Urothelium cell line (cell line): ENCODE measurements at regions not wholly inside any gene's neighbourhood (a gene's known extent, or its start where the extent isn't known, plus 50 kb on each side); places are given as distances from the start of the nearest gene placed in this dataset.
"Not testable (repeated sequence)": the region's sequence is repeated elsewhere in the genome, so short reads cannot be mapped to it uniquely, and the experiment has no call there.

Source experiments
- DNase-seq: peaks from one replicate; pipeline ENCODE4 v3.0.0; 2011; ENCODE audit warnings: low spot score, mixed read lengths
- FAIRE-seq: peaks from 2 replicates; lab custom pipeline; 2011; peaks lifted over from hg19 to GRCh38; lab: Jason Lieb, UNC

DNA sequence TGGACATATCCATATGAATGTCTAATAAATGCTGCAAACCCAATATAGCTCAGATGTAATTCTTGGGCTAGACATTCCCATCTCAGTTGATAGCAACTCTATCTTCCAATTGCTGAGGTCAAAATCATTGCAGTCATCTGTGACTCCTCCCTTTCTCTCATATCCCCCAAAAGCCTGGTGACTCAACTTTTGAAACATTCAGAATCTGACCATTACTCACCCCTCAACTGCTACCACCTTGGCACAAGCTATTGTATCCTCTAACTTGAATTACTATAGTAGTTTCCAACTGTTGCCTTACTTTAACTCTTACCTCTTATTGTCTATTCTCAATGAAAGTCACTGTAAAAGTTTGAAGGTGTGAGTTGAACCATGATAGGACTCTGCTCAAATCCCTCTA, 600.1 kb upstream of the RGMB start:
- FAIRE-seq (no peak), DNase-seq (no peak)

DNA sequence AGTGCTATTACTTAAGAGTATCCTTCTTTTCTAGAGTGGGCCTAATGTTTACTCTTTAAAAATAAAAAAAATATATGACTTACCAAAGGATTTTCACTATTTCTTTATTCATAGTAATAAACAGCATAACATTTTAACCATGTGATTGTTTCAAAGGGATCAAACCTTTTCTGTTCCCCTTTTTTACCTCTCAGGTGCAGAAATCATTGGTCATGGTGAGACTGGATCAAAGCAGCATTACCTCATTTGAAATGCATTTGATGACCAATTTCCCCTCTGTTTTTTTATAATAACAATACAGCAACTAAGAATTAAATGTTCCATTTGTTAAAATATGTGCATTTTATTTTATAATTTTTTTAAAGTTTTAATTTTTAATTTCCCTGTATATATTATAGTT, 598.0 kb upstream of the RGMB start:
- FAIRE-seq (no peak), DNase-seq (no peak)

DNA sequence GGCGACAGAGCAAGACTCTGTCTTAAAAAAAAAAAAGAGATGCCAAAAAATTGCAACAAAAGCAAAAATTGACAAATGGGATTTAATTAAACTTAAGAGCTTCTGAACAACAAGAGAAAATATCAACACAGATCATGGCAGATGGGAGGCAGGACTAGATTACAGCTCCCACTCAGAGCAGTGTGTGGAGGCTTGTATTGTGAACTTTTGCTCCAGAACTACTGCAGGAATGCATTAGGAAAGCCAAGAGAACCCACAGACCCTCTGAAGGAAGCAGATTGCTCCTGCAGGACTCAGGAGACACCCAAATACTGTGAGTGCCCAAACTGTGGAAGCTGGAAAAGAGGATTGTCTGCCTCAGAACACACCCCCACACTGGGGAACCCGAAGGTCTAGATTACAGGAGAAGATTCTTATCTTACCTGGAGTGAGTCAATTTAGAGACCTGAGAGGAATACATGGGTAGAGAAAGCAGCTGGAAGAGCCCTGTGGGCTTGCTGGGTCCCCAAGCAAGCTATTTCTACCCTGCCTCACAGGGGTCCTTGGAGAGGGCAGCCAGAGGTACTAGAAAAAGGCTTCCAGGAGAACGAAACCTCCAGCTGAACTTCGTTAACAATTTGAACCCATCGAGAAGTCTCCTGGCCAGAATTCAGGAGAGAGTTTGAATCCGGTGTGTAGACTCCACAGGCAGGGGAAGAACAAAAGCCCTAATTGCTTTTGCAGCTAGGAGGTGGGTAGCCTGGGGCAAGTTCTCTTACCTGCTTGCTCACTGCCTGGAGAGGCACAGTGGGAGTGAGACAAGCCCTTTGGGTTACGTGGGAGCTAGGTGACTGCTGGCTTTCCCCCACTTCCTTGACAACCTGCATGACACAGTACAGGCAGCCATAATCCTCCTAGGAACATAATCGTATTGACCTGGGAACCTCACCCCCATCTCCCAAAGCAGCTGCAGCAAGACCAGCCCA, 593.4 kb upstream of the RGMB start:
- FAIRE-seq (no peak), DNase-seq (no peak)

DNA sequence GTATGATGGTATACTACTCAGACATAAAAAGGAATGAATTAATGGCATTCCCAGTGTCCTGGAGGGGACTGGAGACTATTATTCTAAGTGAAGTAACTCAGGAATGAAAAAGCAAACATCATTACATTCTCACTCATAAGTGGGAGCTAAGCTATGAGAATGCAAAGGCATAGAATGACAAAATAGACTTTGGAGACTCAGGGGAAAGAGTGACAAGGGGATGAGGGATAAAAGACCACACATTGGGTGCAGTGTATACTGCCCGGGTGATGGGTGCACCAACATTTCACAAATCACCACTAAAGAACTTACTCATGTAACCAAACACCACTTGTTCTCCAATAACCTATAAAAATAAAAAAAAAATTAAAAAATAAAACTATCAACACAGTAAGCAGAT, 587.3 kb upstream of the RGMB start:
- no peak for DNase-seq
- no peak for FAIRE-seq

DNA sequence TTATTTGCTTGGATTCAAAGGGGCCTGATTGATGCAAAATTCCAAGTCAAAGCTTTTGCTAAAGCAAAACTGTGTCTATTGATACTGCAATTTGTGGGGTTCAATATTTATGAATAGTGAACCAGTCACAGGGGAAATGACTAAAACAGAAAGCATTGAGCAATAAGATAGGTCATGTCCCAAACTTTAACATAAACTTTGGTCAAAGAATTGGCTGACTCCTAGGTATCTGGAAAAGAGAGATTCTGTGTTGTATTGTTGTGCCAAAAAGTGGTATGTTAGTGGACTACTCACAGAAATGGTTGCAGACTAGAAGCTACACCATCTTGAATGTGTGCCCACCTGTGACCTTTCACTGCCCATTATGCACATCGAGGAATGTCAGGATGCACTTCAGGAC, 585.5 kb upstream of the RGMB start:
- DNase-seq (no peak), FAIRE-seq (no peak)

DNA sequence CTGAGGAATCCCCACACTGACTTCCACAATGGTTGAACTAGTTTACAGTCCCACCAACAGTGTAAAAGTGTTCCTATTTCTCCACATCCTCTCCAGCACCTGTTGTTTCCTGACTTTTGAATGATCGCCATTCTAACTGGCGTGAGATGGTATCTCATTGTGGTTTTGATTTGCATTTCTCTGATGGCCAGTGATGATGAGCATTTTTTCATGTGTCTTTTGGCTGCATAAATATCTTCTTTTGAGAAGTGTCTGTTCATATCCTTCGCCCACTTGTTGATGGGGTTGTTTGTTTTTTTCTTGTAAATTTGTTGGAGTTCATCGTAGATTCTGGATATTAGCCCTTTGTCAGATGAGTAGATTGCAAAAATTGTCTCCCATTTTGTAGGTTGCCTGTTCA, 583.1 kb upstream of the RGMB start:
- not testable (repeated sequence) for FAIRE-seq, DNase-seq

DNA sequence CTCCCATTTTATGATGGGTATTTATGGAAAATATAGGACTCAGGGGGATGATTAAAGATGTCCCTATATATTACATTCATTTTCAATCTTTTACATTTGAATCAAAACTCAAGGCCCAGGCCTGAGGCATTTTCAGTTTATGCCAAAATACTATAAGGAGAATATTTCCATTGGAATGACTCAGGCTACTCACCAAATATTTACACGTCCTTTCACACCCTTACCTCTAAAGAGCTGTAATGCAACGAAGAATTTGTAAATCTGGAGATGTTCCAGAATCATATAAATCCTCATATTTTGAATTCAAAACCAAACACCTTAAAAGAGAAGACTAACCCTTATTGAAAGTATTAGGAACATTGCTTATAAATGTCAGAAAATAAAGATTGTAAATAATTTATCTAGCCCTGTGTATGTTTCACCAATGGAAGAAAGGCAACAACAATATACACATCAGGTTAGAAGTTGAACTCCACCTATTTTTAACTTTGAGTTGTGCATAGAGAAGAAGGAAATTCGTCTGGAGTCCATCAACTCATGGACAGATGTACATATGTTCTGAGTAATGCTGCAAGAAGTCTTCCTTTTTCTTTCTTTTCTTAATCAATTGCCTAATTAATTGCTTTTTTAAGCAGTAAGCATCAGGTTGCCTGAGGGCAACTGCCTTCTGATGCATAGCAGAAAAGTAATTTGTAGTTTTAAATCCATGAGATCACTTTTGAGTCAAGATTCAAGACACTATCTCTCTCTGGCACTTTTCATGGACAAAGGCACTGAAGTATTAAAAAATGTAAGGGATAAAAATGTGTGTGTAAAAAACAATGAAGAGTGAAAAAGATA, 579.3 kb upstream of the RGMB start:
- FAIRE-seq: no peak

DNA sequence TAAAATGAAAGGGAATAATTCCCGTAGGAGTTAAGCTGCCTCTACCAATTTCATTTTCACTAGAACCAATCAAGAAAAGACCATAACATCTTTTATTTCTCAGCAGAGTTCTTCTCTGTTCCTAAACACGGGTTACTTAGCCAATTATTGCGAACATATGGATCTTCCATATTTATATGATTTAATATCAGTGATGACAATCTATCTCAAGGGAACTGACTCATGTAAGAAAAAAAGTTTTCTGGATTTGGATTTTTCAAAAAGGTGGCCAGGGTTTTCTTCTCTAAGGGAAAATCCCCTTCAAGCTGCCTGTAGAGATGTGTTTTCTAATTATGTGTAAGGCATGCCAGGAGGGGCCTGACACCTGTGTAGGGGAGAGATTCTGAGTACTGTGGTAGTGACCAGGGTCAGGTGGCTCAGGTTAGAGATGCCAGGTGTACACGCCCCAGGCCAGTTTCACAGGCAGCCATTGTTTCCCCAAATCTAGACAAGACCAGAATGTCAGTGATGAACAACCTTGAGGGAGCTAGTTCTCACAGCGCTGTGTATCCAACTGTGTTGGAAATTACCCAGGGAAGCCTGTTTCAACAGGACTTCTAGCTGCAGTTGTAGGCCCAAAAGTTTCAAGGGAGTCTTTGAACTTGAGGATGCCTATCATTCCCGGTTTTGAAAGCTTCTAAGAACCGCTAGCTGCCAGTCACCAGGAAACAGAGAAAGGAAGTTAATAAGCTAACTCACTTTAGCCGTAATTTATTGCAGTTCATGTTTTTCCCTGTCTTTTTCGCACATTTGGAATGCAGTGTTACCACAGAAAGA, 572.5 kb upstream of the RGMB start:
- FAIRE-seq: no peak
- DNase-seq: no peak

More for the DNA sequence above, 579.3 kb upstream of the RGMB start:
- DNase-seq: no peak

DNA sequence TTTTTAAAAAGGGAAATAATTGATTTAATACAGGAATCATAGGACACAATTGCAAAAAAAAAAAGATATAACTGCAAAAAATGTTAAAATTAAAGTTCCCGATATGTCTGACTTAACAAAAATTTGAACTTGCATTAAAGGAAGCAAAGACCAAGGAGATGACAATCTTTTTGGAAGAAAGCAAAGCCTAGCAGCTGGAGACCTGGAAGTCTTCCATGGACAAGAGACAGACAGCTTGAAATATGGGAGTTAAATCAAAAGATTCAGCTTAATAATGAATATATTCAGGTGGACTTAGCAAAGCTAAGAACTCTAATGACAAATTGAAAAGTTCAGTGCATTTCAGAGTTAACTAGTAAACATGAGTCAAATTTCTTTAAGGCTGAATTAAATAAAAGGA, 568.7 kb upstream of the RGMB start:
- FAIRE-seq: no peak
- no peak for DNase-seq

DNA sequence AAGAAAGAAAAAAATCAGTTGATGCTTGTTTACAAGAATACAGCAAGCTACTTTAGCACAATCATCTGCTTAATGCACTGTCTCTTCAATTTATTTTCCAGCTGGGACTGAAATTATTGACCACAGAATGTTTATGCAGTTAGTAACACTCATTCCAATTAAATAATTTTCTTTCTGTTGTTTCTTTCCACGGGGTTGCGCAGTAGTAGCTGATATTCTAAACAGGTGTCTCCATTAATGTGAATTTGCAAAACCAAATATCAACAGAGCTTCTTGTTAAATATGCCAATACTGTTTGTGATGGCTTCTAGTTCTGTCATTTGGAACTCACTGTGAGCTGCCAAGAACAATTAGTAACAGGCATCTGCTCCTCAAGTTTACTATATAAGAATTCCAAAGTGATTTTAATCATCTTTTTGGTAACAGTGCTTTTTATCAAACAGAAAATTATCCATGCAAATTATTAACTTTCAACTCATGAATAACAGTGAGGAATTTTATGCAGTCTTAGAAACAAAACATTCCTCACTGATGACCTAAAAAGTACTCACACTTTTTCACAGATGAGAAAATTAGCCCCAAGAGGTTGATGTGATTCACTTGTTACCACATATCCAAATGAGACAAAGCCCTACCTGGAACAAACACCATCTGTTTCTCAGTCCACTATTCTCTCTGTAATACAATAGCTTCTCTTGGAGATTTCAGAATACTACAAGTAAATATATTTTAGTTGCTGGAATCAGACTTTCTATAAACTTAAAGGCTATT, 567.6 kb upstream of the RGMB start:
- FAIRE-seq (no peak), DNase-seq (no peak)

DNA sequence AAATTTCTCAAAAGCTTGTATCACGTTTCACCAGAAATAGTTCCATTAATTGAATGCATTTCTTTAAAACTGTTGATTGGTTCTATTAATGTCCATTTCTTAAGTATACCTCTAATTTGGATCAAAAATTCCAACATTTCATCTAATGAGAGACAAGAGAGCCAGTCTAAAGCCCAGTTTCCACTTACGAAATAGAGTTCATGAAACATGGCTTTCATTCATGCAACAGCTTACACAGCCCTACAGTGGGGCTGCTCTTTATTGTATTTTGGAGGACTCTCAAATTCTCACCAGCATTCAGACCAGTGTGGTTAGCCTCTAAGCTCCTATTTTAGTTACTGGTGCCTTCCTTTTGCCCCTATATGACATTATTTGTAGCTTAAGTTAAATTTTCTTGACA, 566.9 kb upstream of the RGMB start:
- FAIRE-seq (no peak), DNase-seq (no peak)

DNA sequence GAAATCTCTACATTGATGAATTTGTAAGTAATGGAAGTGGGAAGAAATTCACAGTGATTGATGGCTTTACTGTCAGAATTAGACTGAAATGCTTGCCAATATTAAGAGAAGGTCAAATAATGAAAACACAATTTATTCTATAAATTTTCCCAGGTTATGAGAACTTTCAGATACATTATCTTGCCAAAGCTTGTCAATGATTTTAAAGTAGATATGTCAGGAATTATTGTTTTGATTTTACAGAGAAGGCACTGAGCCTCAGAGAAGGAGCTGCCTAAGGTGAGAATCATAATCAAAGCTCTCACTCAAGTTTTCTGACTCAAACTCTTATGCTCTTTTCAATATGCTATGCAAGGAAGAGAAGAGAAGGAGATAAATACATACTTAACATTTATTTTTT, 564.0 kb upstream of the RGMB start:
- FAIRE-seq (no peak), DNase-seq (no peak)

DNA sequence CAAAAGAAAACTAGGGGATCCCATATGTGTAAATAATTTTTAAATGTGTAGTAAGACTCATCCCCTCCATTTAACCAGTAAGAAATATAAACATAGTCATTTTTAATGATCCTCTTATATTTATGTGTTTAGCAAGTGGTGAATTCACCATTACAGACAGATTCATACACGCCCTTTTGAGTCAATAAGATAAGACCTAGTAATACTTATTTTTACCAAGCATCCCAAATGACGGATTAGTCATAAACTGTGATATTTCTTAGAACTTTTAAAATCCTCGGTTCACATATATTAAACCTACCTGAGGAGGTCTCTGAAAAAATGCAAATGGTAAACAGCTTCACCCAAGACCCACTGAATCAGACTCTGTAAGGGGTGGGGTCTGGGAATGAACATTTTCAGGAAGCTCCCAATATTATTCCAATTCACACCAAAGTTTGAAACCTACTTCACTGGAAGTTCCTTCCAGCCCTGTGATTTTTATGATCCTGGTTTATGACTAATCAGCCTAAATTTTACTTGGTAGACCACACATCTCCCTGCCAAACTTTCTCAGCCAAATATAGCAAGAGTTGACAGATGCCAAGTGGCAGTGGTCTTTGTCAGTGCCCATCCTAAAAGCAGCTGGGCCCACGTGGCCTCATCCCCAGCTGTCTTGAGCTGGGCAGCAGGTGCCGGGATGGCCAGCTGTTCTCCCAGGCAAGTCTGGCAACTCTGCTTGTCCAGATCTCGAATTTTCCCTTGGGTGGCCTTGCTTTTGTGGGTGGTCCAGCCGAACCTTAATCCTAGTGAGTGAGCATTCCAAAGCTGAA, 559.0 kb upstream of the RGMB start:
- DNase-seq (peak; percentile 32), FAIRE-seq (no peak)

DNA sequence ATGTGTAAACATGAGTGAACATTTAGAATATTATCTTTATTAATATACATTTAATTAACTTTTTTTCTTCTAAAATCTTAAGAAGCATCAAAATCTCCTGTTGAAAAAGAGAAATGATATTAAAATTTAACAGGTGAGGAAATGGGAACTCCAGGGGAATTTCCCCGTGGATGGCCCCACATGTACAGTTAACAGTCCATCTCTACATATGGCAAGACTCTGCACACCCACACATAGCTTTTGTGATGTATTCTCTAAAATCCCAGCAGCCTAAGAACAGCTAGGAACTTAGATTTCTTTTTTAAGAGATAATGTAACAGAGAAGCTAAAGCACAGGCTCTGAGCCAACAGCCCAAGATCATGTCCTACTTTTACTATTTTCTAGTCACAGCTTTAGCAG, 556.3 kb upstream of the RGMB start:
- FAIRE-seq: no peak
- no peak for DNase-seq

DNA sequence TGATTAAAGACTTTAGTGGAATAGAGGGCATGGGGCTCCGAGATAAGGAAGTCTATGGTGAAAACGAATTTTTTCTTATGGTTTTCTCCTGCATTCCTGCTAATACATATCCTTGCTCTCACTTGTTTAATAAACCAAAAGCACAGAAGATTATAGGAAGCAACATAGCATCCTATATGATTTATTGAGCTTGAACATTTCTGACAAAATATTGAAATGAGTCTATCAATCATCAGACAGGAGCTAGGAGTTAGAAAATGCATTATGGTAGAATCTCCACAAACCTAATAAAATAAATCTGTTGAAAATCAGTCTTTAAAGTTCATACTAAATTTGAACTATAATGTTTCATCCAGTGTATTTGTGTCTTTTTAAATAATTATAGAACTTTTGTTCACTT, 554.6 kb upstream of the RGMB start:
- no peak for FAIRE-seq
- DNase-seq: no peak

DNA sequence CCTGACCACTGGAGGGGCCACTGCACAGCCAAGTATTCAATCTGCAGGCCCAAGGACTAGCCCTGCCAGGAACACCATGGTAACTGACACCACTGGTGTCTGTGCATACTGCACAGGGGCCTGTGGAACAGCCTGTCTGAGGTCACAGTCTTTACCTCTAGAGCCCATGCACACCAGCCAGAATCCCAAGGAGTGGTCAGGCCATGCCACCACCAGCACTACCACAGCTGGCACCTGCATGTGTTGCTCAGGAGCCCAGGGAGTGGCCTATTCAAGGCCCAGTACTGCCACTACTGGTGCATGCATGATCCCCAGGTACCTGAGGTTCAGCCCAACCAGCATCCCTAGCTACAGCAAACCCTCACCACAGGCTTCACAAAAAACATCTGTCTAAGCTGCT, 546.0 kb upstream of the RGMB start:
- FAIRE-seq (no peak), DNase-seq (no peak)

DNA sequence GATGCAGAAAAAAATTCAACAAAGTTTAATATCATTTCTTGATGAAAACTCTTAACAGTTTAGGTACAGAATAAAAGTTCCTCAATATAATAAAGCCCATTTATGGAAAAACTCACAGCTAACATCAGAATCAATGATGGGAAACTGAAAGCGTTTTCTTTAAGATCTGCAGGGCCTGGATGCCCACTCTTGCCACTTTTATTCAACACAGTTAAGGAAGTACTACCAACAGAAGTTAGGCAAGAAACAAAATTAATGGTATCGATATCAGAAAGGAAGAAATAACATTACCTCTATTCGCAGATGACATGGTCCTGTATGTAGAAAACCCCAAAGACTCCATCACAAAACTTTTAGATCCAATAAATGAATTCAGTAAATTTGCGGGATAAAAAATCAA, 542.4 kb upstream of the RGMB start:
- DNase-seq: no peak
- no peak for FAIRE-seq

DNA sequence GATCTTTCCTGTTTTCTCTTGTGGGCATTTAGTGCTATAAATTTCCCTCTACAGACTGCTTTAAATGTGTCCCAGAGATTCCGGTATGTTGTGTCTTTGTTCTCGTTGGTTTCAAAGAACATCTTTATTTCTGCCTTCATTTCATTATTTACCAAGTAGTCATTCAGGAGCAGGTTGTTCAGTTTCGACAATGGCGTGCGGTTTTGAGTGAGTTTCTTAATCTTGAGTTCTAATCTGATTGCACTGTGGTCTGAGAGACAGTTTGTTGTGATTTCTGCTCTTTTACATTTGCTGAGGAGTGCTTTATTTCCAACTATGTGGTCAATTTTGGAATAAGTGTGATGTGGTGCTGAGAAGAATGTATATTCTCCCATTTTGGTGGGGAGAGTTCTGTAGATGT, 535.7 kb upstream of the RGMB start:
- DNase-seq, FAIRE-seq: not testable (repeated sequence)

DNA sequence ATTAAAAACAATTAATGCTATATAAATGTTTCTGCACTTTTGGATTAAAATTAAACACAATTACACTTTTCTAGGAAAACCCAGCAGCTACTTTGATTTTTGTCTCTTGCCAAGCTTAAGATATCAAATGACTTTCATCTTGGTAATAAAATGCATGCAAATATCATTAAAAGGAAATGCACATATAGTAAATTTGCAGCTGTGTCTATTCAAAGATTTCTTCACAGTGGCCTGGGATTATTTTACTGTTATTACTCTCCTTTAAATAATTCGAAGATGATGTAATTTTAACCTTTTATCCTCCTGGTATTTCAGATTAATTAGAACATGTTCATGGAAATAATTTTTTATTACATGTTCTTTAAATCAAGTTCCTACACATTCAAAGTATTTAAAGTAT, 529.5 kb upstream of the RGMB start:
- no peak for FAIRE-seq

DNA sequence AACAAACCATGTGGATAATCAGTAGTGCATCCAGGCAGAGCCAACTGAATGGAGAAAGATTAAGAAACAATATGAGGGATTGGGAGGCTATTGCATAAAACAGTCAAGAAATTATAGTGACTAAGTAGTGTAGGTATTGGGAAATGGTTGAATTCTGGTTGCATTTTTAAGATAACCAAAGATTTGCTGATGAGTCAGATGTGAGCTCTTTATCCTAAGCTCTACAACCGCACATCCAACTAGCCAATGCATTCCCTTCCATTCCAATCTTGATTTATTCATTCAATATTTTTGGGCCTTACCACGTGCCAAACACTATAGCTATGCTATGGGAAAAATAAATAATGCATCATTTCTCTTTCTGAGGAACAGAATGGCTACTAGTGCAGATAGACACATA, 524.5 kb upstream of the RGMB start:
- DNase-seq: no peak
- no peak for FAIRE-seq

More for the DNA sequence above, 529.5 kb upstream of the RGMB start:
- DNase-seq: no peak
